ENCODE measurements at regions not wholly inside any gene's neighbourhood (a gene's known extent, or its start where the extent isn't known, plus 50 kb on each side); places are given as distances from the start of the nearest gene placed in this dataset.
"Not testable (repeated sequence)": the region's sequence is repeated elsewhere in the genome, so short reads cannot be mapped to it uniquely, and the experiment has no call there.

GRCh38 chr11:94235772-94236171 lies 68.6 kb upstream of the IZUMO1R start:
- DNase-seq, result not testable (repeated sequence)

DNA sequence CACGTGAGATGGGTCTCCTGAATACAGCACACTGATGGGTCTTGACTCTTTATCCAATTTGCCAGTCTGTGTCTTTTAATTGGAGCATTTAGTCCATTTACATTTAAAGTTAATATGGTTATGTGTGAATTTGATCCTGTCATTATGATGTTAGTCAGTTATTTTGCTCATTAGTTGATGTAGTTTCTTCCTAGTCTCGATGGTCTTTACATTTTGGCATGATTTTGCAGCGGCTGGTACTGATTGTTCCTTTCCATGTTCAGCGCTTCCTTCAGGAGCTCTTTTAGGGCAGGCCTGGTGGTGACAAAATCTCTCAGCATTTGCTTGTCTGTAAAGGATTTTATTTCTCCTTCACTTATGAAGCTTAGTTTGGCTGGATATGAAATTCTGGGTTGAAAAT lies 68.0 kb upstream of the IZUMO1R start:
- not testable (repeated sequence) for DNase-seq

DNA sequence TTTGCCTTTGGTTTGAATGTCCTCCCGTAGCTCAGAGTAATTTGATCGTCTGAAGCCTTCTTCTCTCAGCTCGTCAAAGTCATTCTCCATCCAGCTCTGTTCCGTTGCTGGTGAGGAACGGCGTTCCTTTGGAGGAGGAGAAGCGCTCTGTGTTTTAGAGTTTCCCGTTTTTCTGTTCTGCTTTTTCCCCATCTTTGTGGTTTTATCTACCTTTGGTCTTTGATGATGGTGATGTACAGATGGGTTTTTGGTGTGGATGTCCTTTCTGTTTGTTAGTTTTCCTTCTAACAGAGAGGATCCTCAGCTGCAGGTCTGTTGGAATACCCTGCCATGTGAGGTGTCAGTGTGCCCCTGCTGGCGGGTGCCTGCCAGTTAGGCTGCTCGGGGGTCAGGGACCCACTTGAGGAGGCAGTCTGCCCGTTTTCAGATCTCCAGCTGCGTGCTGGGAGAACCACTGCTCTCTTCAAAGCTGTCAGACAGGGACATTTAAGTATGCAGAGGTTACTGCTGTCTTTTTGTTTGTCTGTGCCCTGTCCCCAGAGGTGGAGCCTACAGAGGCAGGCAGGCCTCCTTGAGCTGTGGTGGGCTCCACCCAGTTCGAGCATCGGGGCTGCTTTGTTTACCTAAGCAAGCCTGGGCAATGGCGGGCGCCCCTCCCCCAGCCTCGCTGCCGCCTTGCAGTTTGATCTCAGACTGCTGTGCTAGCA lies 66.8 kb upstream of the IZUMO1R start:
- not testable (repeated sequence) for DNase-seq

GRCh38 chr11:94238154-94238735 lies 66.1 kb upstream of the IZUMO1R start:
- not testable (repeated sequence) for DNase-seq

- DNase-seq, result not testable (repeated sequence)
Measured at GRCh38 chr11:94238774-94239173, 65.6 kb upstream of the IZUMO1R start.

DNA sequence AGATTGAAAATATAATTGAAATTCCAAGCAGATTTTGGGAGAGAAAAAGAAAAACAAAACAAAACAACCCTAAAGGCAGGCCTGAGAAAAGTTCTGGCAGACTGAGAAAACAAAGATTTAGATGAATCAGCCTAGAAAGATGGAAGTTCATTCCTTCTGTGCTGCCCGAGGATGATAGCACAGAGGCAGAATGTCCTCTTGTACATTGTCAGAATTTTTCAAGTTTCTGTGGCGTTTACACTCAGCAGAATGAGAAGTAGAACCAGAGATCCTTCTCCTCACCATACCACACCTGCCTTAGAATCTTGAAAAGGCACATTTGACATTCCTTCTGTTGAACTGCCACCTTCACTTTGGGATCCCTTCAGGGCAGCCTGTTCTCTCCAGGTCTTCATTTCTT lies 62.5 kb upstream of the IZUMO1R start:
- peak; percentile 44 for DNase-seq

DNA sequence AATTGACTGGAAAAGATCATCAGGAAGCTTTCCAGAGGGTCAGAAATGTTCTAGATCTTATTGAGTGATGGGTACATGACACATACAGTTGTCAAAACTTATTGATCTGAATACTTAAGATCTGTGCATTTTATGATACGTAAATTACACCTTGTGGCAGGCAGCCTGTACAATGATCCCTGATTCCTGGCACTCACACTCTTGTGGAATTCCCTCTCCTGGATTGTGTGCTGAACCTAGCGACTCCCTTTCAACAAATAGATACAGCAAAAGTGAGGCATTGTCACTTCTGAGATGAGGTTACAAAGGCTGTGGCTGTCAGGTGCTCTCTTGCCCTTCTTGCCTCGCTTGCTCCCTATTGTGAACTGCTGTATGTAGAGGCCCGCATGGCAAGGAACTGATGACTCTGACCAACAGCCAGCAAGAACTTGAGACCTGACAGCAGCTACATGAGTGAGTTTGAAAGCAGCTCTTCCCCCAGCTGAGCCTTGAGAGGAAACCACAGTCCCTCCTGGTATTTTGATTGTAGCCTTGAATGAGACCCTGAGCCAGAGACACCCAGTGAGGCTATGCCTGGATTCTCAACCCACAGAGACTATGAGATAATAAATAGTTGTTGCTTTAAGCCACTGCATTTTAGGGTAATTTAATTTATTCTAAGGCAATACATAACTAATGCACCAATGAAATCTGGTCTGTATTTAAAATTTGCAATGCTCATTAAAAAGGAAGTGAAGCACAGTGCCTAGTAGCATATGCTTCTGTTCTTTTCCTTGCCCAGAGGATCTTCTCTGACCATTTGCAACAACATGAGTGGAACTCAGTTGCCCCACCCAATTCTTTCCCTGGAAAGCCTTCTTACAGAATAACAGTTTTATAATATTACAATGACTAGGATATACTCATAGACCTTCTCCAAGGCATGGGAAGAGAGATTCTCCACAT lies 60.5 kb upstream of the IZUMO1R start:
- peak; percentile 33 for DNase-seq

GRCh38 chr11:94245121-94245520 lies 59.3 kb upstream of the IZUMO1R start:
- no peak for DNase-seq

DNA sequence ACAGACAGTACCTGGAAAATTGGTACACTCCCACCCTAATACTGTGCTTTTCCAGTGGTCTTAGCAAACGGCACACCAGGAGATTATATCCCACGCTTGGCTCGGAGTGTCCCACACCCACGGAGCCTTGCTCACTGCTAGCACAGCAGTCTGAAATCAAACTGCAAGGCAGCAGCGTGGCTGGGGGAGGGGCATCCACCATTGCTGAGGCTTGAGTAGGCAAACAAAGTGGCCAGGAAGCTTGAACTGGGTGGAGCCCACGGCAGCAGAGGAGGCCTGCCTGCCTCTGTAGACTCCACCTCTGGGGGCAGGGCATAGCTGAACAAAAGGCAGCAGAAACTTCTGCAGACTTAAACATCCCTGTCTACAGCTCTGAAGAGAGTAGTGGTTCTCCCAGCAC lies 56.1 kb upstream of the IZUMO1R start:
- not testable (repeated sequence) for DNase-seq

- no peak for DNase-seq
Measured at GRCh38 chr11:94254214-94254613, 50.2 kb upstream of the IZUMO1R start.

Data from fibroblast of skin of scalp (primary cell).